ENCODE measurements at regions not wholly inside any gene's neighbourhood (a gene's known extent, or its start where the extent isn't known, plus 50 kb on each side); places are given as distances from the start of the nearest gene placed in this dataset.

DNA sequence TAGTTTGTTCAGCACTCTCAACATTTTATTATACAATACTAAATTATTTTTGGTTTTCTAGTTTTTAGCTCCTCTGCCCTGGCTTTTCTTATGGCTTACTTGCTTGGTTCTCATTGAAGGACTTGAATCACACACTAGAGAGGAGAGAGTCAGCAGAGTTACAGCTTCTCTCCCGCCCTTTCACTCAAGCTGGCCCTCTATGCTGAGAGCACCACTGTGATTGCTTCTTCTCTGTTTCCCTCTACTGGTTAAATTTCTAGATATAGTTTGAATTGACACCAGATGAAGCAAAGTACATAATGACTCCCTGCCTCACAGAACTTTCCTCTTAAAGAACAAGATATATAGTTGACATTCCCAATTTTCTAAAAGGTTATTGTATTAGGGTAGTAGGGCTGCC lies 767.3 kb upstream of the SORCS1 start:
- no peak for TF ChIP-seq EZH2phosphoT487 (IDR thresholded peaks at IDR 0.05; ENCODE audit: borderline replicate concordance, low read depth, low read length)
- TF ChIP-seq CTCF (conservative IDR thresholded peaks at IDR 0.05; ENCODE audit: low read length): no peak

Data from OCI-LY7 (cell line).